ENCODE measurements at regions not wholly inside any gene's neighbourhood (a gene's known extent, or its start where the extent isn't known, plus 50 kb on each side); places are given as distances from the start of the nearest gene placed in this dataset.

GRCh38 chr21:22225299-22225698 lies 1227.1 kb downstream of the NCAM2 start:
- TF ChIP-seq POLR2A (IDR thresholded peaks at IDR 0.05; ENCODE audit: low read length) (no peak), GATA1 (IDR thresholded peaks at IDR 0.05; ENCODE audit: low read depth, low read length) (no peak)
